HG02981 (cell line): ENCODE measurements at regions not wholly inside any gene's neighbourhood (a gene's known extent, or its start where the extent isn't known, plus 50 kb on each side); places are given as distances from the start of the nearest gene placed in this dataset.

Experiments
- ATAC-seq: cut with Tn5 transposase; IDR thresholded peaks from one replicate; pipeline ENCODE4 v1.9.1; 2021; ENCODE audit warnings: mild to moderate bottlenecking, moderate library complexity; ENCODE audit not compliant: unreplicated experiment

DNA sequence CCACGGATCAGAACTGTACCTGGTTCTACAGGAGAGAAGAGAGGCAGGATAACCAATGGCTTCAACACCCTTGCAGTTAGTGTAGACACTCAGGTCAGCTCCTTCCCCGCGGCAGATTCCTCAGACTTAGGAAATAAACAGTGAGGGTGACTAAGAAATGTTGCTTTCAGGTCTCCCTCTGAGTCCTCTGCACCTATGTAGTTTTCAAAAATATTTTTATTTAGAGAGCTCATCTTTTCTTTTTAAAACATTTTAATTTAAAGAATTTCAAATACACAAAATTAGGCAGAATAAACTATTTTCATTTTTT is 195.2 kb downstream of the KLF12 start:
- no peak for ATAC-seq

DNA sequence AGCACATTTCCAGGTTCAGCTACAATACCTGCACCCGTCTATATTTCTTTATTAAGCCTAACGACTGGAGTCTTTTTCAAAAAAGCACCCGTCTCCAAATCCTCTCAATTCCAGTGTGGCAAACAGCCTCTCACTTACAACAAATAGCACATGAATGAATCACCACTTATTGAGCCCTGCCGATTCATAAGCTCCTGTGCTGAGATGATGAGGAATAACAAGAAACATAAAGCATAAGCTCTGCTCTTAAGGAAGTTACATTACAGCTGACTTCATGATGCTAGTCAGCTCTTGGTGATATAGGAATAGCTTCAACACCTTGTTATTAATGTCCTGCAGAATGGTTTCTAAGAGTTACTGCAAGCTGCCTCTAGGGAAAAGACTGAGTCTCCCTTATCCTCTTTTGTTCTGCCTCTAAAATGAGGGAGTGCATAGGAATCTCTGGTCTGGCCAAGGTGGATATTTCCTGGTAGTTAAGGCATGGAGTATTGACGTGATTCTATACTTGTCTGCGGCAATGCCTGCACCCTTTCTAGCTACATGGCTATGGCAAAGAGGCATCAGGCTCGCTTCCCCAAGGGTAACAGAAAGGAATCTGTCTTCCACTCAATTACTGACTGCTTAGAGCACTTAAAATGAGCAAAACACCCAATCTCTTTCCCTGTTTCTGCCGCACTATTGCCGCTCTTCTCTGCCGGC is 195.7 kb downstream of the KLF12 start:
- no peak for ATAC-seq

DNA sequence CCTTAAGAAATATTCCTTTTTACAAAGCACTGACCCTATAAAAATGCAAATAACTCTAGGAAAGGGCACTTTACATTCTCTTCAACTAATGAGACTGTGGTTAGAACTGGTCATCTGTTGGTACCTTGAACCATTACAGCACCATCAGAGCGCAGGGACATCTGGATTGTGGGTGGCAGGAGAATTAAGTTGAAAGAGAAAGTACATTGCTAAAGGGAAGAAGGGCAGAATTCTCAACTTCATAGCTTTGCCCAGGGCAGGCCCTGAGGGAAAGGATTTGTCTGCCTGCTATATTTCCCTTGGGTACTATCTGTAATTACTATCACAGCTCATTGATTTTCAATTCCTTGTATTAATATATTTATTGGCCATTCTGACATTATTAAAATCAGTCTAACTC is 196.8 kb downstream of the KLF12 start:
- no peak for ATAC-seq

DNA sequence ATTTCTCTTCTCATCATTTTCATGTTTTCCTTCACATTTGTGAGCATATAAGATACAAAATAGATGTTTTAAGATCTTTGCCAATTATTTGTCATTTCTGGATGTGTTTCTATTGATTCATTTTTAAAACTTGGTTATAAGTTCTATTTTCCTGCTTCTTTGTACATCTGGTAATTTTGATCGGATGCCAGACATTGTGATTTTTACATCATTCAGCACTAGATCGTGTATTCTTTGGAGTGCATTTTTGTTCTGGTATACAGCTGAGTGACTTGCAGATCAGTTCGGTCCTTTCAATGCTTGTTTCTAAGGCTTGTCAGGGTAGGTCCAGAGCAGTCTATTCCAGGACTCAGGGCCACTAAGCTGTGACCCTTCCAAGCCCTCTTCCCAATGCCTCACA is 198.2 kb downstream of the KLF12 start:
- no peak for ATAC-seq

DNA sequence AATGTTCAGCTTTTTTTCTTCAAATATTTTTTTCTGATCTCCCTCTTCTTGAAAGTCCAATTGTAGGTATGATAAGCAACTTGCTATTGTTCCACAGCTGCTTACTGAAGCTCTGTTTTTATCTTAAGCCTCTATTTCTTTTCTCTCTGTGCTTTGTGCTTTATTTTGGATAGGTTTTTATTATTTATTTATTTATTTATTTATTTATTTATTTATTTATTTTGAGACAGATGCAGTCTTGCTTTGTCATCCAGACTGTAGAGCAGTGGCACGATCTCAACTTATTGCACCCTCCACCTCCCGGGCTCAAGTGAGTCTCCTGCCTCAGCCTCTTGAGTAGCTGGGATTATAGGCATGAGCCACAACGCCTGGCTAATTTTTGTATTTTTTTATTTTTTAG is 199.4 kb downstream of the KLF12 start:
- ATAC-seq: no peak

DNA sequence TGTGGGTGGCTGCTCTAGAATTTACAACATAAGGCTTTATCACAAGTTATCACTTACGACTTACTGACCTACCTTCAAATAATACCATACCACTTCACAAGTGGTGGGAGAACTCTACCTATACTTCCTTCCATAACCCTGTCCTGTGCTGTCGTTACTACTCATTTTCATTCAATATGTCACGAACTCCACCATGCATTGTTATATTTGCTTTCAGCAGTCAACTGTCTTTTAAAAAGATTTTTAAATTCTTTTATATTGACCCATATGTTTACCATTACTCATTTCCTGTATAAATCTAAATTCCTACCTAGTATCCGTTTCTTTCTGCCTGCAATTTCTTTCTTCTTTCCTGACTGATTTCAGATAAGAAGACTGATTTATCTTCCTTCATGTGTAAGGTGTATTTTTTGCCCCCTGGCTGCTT is 200.0 kb downstream of the KLF12 start:
- ATAC-seq: no peak

DNA sequence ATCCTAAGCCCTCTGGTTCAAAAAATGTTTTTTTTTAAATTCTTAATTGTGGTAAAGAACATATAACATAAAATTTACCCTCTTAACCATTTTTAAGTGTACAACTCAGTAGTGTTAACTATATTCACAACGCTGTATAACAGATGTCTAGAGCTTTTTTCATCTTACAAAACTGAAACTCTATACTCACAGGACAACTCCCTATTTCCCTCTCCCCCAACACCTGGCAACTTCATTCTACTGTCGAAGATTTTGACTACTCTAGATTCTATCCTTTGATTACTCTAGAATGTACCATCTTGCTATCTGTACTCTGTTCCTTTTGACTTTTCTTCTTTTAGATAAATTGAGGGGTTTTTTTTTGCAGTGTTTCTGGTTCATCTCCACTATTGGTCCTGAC is 200.4 kb downstream of the KLF12 start:
- no peak for ATAC-seq

DNA sequence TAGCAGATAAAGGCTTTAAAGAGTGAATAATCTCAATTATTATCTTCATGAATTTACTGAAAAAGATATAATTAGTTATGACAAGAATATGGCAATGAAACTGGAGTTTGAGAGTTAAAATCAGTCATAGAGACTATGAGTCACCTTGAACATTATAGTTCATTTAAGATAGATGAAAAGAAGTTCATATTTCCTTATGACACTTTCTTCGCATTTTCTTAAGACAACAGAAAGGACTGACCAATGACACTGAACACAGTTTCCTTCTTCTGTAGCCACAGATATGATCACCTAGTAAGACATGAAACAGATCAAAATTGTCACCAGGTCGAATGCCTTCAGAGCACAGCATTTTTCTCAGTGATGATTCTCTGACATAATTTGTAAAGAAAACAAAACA is 202.1 kb downstream of the KLF12 start:
- ATAC-seq: no peak

DNA sequence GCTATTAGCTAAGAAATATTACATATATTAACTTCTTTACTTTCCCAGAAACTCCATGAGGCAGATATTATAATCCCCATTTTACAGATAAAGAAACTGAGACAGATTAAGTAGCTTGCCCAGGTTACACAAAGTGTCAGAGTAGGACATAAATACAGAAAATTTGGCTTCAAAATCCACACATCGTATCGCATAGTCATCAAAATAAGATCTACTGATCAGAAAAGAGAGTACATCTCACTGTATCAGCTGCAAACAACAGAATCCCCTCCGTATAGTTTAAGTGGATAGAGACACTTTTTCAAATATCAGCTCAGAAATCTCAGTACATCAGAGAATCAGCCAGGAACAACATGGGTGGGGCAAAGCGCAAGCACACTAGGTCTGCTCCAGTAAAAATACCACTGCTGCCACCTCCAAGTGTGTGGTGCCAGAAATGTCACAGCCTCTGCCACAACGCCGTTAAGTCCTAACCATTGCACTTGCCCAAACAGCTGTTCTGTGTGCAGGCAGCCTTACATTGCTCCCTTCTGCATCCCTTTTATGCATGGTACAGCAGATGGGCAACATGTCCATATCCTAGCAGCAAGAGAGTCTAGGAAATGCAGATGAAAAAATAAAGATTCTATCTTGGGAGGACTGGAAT is 204.8 kb downstream of the KLF12 start:
- no peak for ATAC-seq

DNA sequence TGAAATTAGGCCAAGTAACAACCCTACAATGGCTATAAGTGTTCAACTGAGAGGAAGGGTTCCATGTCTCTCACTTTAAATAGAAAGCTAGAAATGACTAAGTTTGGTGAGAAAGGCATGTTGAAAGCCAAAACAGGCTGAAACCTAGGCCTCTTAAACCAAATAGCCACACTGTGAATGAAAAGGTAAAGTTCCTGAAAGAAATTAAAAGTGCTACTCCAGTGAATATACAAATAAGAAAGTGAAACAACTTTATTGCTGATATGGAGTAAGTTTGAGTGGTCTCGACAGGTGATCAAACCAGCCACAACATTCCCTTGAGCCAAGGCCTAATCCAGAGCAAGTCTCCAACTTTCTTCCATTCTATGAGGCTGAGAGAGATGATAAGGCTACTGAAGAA is 209.6 kb downstream of the KLF12 start:
- ATAC-seq: peak; percentile 88

DNA sequence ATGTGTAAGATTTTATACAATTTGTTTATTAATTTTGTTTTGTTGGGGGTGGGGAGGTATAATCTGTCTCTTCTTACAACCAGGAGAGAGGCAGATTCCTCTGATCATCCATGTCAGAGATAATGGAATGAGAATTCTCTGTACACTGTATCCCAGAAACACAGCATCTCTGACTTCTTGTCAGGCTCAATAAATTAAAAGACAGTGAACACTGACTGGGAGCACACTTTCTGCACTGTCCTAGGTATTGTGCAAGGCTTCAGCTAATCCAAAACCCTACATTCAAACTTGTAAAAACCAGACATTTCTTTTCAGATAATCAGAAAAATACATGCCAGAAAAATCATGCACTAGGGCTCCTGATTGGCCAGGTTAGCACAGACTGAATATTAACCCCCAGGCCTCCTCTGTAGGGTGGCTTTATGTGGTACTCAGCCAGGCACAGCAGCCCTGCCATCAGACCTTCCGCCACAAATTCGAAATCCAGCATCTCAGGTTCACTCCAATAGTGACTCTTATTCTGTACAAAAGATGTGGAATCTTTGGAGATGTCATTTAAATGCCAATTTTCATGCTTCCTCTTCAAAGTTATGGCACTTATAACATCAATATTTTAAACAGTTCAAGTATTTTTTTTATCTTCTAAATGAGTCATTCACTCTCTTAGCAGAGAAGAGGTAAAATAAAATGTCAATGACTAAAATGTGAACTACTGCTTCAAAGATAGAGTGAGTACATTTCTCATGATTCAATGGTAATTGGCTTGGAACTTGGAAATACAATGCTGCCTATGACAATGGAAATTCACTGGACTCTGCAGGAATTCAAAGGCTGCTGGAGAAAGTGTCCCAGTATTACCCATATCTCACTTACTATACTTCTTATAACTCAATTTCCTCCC is 211.5 kb downstream of the KLF12 start:
- no peak for ATAC-seq

DNA sequence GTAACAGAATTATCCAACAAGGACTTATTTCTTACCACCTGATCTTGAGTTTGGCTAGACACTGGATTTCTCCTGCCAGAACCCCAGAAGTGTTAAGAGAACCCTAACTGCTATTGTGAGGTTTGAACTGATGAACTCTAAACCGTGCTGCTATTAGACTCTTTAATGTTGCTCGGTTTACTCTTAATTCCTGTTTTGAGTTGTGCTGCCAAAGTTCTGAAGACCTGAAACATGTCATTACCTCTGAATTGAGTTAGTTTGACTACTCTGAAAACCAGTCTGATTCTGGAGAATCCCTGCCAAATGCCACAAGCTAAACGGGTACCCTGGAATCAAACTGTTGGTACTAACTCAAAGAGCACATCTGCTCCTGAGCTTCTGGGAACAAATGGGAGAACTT is 215.5 kb downstream of the KLF12 start:
- ATAC-seq: no peak

DNA sequence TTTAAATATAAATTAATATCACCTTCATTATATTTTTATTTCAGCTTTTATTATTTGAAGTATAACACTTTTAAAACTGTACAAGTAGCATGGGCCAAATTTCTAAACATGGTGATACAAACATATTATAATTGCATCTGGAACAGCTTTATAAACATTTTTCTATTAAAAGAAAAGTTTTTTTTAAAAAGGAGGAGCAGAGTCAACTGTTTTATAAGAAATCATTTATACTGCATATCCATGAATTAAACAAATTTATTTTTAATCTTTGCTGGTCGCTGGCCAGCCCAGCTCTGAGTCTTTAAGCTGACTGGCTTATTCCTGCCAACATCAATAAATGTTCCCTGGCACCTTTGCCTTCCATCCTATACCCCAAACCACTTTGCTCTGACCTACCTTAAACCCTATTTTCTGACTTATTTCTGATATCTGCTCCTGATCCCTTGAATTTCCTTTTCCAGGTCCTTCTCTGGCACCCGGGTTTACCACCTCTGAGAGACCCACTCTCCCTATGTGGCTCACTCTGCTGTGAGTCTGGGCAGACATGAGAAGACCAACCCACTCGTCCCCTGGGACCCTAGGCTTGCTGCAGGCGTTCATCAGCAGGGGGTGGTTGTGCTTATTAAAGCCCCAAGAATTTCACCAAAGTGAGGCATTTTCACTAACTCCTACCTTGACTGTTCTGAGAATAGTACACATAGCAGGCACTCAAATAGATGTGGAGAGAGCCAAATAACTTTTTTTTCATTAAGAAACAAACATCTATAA is 220.3 kb downstream of the KLF12 start:
- ATAC-seq: no peak

DNA sequence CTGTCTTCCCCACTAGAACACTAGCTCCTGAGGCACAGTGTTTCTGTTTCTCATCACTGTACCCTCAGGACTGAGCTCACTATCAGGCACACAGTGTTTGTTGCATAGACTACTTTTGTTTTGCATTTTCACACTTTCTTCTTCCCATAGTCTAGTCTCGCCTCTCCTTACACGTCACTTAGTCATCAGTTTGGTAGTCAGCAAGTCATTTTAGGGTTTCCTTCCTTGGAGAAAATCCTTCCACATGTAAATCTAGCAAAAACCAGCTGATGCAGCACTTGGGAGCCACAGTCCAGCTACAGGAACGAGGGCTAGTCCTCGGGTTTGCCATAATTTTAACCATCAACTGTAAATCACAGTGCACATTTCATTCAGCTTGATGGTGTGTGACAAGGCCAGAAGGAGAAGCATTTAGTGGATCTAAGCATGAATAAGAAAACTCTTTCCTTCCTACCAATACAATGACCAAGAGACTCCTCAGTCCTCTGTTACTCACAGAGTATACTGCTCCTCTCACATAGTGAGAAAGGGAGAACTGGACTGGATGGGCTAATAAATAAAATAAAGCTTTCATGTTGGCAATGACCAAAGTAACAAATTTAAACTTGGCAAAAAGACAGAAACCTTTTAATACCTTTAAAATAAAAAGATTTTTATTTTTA is 221.0 kb downstream of the KLF12 start:
- no peak for ATAC-seq

DNA sequence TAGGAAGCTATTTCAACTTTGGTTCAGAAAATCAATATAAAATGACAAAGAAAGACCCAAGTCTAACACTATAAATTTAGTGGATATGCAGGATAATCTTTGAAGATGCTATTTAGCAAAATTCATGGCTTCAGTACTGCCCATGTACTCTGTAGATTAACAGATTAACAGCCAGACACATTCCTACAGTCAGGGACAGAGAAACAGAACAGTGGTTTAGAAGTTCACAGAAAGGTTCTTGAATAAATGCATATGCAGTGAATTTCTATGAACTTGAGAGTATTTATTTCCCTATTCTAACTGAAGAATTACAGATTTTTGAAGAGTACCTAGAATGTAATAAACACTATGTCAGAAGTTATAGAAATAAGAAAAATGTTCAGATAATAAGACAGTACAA is 222.8 kb downstream of the KLF12 start:
- no peak for ATAC-seq

DNA sequence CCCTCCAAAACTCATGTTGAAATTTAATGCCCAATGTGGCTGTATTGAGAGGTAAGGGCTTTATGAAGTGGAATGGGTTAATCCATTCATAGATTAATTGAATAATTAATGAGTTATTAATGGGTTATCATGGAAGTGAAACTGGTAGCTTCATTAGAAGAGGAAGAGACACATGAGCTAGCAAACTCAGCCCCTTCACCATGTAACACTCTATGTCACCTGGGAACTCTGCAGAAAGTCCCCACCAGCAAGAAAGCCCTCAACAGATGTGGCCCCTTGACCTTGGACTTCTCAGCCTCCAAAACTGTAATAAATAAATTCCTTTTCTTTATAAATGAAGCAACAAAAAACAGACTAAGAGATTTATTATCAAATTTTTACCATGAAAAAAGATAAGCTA is 223.5 kb downstream of the KLF12 start:
- no peak for ATAC-seq

DNA sequence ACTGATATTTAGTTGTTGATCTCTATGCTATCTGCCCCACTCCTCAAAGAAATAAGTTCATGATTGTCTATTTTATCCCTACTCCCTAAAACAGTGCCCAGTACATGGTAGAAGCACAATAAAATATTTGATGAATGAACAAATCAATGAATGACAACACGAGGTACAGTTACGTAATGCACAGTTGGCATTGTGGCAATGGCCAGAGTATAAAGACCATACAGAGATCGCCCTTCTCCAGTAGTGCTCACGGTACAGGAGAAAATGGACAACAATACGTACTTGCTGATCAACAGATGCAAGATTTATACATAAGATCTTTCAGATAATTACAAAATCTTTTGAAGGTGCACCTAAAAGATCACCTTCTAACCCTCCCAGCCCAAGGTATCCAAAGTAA is 225.4 kb downstream of the KLF12 start:
- no peak for ATAC-seq

DNA sequence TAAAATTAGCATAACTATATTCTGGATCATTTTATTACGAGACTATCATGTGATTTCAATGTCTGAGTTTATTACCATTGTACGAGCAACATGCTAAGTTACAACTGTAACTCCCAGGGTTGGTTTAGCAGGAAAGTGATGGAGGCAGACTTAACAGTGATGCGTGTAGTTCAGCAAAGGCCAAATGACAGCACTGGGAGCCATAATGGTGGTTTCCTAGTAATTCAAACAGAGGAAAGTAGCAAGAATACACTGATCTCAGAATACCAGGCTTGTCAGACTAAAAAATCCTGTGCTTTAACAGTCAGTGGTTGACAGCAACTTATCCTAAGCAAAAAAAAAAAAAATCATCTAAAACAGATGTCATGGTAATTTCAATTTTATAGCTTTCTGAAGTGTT is 229.6 kb downstream of the KLF12 start:
- no peak for ATAC-seq

DNA sequence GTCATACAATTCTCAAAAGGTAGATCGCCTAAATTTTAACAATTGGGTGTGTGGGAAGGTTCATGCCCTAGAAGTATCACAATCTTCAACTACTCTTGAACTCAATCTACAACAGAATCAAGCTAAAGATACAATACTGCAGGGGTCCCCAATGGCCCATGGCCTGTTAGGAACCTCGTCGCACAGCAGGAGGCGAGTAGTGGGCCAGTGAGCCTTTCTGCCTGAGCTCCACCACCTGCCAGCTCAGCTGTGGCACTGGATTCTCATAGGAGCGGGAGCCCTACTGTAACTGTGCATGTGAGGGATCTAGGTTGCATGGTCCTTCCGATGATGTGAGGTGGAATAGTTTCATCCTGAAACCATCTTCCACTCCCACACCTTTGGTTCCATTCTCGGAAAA is 230.6 kb downstream of the KLF12 start:
- no peak for ATAC-seq

DNA sequence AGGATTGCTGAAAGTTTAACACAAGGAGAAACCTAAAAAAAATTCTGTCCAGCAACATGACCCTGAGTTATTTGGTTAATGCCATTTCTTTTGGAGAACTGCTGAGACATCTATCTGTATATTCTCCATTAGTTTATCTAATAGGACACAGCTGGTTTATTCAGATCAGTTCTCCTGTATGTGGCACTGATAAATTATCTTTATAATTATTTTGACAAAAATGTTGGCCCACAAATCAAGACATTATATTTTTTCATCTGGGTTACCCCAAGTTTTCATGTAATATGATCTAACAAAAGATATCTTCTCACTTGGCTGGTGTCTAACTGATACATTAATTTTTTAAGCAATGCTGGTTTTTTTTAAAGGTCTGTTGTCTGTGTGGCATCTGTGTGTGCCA is 231.4 kb downstream of the KLF12 start:
- no peak for ATAC-seq

DNA sequence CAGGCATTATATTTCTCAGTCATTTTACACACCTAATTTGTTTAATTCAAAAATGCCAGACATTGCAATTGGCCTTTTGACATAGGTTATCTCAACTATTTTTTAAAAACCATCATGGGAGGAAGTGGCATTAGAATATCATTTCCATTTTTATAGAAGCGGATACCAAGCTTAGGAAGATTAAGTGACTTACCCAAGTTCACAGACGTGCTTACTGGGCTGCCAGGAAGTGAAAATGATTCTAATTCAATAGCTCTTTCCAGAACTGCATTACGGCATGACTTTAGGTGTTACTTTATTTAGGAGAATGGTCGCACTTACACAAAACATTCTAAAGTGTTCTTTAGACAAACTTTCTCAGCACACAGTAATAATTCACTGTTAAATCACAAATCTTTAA is 231.9 kb downstream of the KLF12 start:
- ATAC-seq: no peak
